Thoracic aorta (tissue), 2 donors: ENCODE measurements at regions not wholly inside any gene's neighbourhood (a gene's known extent, or its start where the extent isn't known, plus 50 kb on each side); places are given as distances from the start of the nearest gene placed in this dataset.

Experiments used
- ATAC-seq: fragments of 150-250 bp; one replicate; pipeline ENCODE4 v1.8.0; 2017; ENCODE audit warnings: low read depth; ENCODE audit not compliant: insufficient number of reproducible peaks, low FRiP score
- DNase-seq: peaks from one replicate; pipeline ENCODE4 v3.0.0-alpha.2; 2020; ENCODE audit warnings: low spot score
- H3K27ac ChIP-seq, 2 donors: fragments of 200-600 bp; sonication (generic); 1 replicate in 1 of 2; 2 replicates in 1 of 2; pipeline ENCODE4 v1.5.1; 2016; ENCODE audit warnings: mild to moderate bottlenecking in 2 of 2, moderate library complexity in 2 of 2
- H3K27me3 ChIP-seq: fragments of 200-600 bp; sonication (generic); replicated peaks from 2 replicates; pipeline ENCODE4 v1.6.0; 2016; ENCODE audit warnings: mild to moderate bottlenecking; ENCODE audit not compliant: insufficient read depth
- H3K36me3 ChIP-seq: fragments of 200-600 bp; sonication (generic); one replicate; pipeline ENCODE4 v1.5.1; 2016
- H3K4me1 ChIP-seq, 2 donors: fragments of 200-600 bp; sonication (generic); 1 replicate in 1 of 2; 2 replicates in 1 of 2; pipeline versions ENCODE4 v1.5.1 to v1.6.0; 2016; ENCODE audit warnings: low read depth in 2 of 2, mild to moderate bottlenecking in 1 of 2; ENCODE audit not compliant: control insufficient read depth in 1 of 2
- H3K4me3 ChIP-seq: fragments of 200-600 bp; sonication (generic); 2 replicates; pipeline ENCODE4 v1.5.1; 2016; ENCODE audit warnings: mild to moderate bottlenecking
- H3K9me3 ChIP-seq: fragments of 200-600 bp; sonication (generic); 2 replicates; pipeline ENCODE4 v1.5.1; 2016
- CTCF ChIP-seq: fragments of 200-600 bp; sonication (generic); IDR thresholded peaks from one replicate; pipeline ENCODE4 v1.5.1; 2019; ENCODE audit warnings: antibody characterized with exemption

DNA sequence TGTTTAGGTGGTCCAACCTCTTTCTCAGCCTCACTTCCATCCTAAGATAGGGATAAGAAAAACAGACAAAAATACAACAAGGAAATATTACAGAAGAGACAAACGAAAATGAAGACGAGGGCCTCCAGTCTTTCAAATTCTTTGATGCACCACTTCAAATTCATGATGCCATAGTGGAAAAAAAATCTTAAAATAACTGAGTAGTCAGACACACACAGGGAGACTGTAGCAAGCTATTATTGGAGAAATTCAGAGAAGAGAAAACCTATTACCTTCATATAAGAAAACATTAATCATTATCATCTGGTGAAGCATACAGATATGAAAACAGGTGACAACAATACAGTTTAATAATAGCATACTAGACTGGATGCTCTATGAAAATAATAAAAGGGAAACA lies 548.2 kb downstream of the KCTD12 start:
- no peak for DNase-seq
- no peaks in the 10 kb centered on the region for H3K36me3 ChIP-seq
- peaks cover 3 to 31% of the 10 kb centered on the region in 2 donors for H3K4me1 ChIP-seq
- H3K27ac ChIP-seq: no peak overlapping the region
- no peaks in the 10 kb centered on the region for H3K27me3 ChIP-seq
- ATAC-seq: no peak
- TF ChIP-seq CTCF: no peak
- no peak overlapping the region for H3K4me3 ChIP-seq
- H3K9me3 ChIP-seq: no peaks in the 10 kb centered on the region

- no peak for TF ChIP-seq CTCF
- no peak for DNase-seq
- no peaks in the 10 kb centered on the region for H3K9me3 ChIP-seq
- peaks cover 10 to 38% of the 10 kb centered on the region in 2 donors for H3K4me1 ChIP-seq
- H3K36me3 ChIP-seq: no peaks in the 10 kb centered on the region
- no peaks in the 10 kb centered on the region for H3K27me3 ChIP-seq
- no peak overlapping the region for H3K4me3 ChIP-seq
- no peak for ATAC-seq
- H3K27ac ChIP-seq: no peak overlapping the region
Measured at GRCh38 chr13:76336889-76337844, 549.0 kb downstream of the KCTD12 start.

GRCh38 chr13:76335463-76335862 lies 550.7 kb downstream of the KCTD12 start:
- Histone ChIP-seq H3K36me3 (no peaks in the 10 kb centered on the region), H3K4me1 (peaks cover 10 to 42% of the 10 kb centered on the region in 2 donors), H3K4me3 (no peak overlapping the region), H3K27ac (no peak overlapping the region), H3K27me3 (no peaks in the 10 kb centered on the region), H3K9me3 (no peaks in the 10 kb centered on the region)
- TF ChIP-seq CTCF: no peak
- ATAC-seq (no peak), DNase-seq (no peak)

GRCh38 chr13:76331943-76332712 lies 554.1 kb downstream of the KCTD12 start:
- H3K36me3 ChIP-seq: no peaks in the 10 kb centered on the region
- H3K4me3 ChIP-seq: no peak overlapping the region
- peaks cover 10 to 32% of the 10 kb centered on the region in 2 donors for H3K4me1 ChIP-seq
- DNase-seq: no peak
- peak overlapping the region in 1 of 2 donors; percentile 35 for H3K27ac ChIP-seq
- no peaks in the 10 kb centered on the region for H3K9me3 ChIP-seq
- TF ChIP-seq CTCF: no peak
- H3K27me3 ChIP-seq: no peaks in the 10 kb centered on the region
- ATAC-seq: no peak

DNA sequence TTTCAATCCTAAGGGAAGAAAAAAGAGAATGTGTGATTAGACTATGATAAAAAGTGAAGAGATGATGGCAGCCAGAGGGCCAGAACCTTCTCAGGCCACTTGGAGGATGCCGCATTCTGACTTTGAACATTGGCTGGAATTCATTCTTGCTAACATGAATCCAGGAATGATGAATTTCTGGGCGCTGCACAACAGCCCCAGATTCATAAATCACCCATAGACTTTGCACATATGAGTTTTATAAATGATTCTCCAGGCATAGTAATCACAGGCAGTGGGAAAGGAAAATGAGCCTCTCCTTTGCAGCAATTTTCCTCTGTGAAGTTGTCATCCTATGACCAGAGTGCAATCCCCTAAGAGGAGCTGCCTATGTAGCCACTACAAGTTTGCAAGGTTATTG lies 555.4 kb downstream of the KCTD12 start:
- H3K4me1 ChIP-seq: peaks cover 10 to 29% of the 10 kb centered on the region in 2 donors
- no peak for TF ChIP-seq CTCF
- DNase-seq: no peak
- no peak overlapping the region for H3K4me3 ChIP-seq
- H3K27me3 ChIP-seq: no peaks in the 10 kb centered on the region
- H3K36me3 ChIP-seq: no peaks in the 10 kb centered on the region
- ATAC-seq: no peak
- H3K27ac ChIP-seq: no peak overlapping the region
- H3K9me3 ChIP-seq: no peaks in the 10 kb centered on the region
